MM.1S (cell line): ENCODE measurements at regions not wholly inside any gene's neighbourhood (a gene's known extent, or its start where the extent isn't known, plus 50 kb on each side); places are given as distances from the start of the nearest gene placed in this dataset.

ENCODE experiments used
- DNase-seq: peaks from one replicate; pipeline ENCODE4 v3.0.0-alpha.2; 2015
- H2AFZ ChIP-seq: fragments of 300-600 bp; sonication (generic); 2 replicates; pipeline ENCODE4 v1.6.0; 2016; ENCODE audit warnings: antibody characterized with exemption, low read length
- H3F3A ChIP-seq: fragments of 300-600 bp; sonication (generic); 2 replicates; pipeline ENCODE4 v1.6.1; 2016; ENCODE audit warnings: mild to moderate bottlenecking, antibody characterized with exemption, low read length, moderate library complexity, mixed read lengths; ENCODE audit not compliant: insufficient read depth
- H3K27ac ChIP-seq: fragments of 300-600 bp; sonication (generic); 2 replicates; pipeline ENCODE4 v1.5.1; 2016; ENCODE audit warnings: mild to moderate bottlenecking, low read length
- H3K27me3 ChIP-seq: fragments of 300-600 bp; sonication (generic); replicated peaks from 2 replicates; pipeline ENCODE4 v1.6.0; 2016; ENCODE audit warnings: low read length; ENCODE audit not compliant: insufficient read depth
- H3K36me3 ChIP-seq: fragments of 300-600 bp; sonication (generic); replicated peaks from 2 replicates; pipeline ENCODE4 v1.6.1; 2016; ENCODE audit warnings: mild to moderate bottlenecking, low read length, mixed read lengths; ENCODE audit not compliant: insufficient read depth
- H3K4me1 ChIP-seq: fragments of 300-600 bp; sonication (generic); 2 replicates; pipeline ENCODE4 v1.6.1; 2016; ENCODE audit warnings: low read length, mixed read lengths
- H3K4me2 ChIP-seq: fragments of 300-600 bp; sonication (generic); 2 replicates; pipeline ENCODE4 v1.6.0; 2016; ENCODE audit warnings: low read depth, low read length
- H3K4me3 ChIP-seq: fragments of 300-600 bp; sonication (generic); 2 replicates; pipeline ENCODE4 v1.5.1; 2016; ENCODE audit warnings: low read length, mixed read lengths
- H3K79me2 ChIP-seq: fragments of 300-600 bp; sonication (generic); 2 replicates; pipeline ENCODE4 v1.6.1; 2016; ENCODE audit warnings: mixed run types, low read length, mixed read lengths
- H3K9ac ChIP-seq: fragments of 300-600 bp; sonication (generic); 2 replicates; pipeline ENCODE4 v1.6.1; 2016; ENCODE audit warnings: low read length, mixed read lengths
- H3K9me2 ChIP-seq: fragments of 300-600 bp; sonication (generic); replicated peaks from 2 replicates; pipeline ENCODE4 v1.6.1; 2016; ENCODE audit warnings: mild to moderate bottlenecking, low read length, mixed read lengths; ENCODE audit not compliant: insufficient read depth
- H3K9me3 ChIP-seq: fragments of 300-600 bp; sonication (generic); replicated peaks from 2 replicates; pipeline ENCODE4 v1.6.1; 2016; ENCODE audit warnings: mild to moderate bottlenecking, low read length, mixed read lengths; ENCODE audit not compliant: insufficient read depth
- H4K20me1 ChIP-seq: fragments of 300-600 bp; sonication (generic); 2 replicates; pipeline ENCODE4 v1.6.1; 2016; ENCODE audit warnings: mild to moderate bottlenecking, low read length, moderate library complexity, mixed read lengths; ENCODE audit not compliant: insufficient read depth
- CTCF ChIP-seq: fragments of 300-600 bp; sonication (generic); IDR thresholded peaks from 2 replicates; pipeline ENCODE4 v1.5.1; 2016; ENCODE audit warnings: antibody characterized with exemption, low read length, mixed read lengths
- EZH2 ChIP-seq: fragments of 300-600 bp; sonication (generic); optimal IDR thresholded peaks from 2 replicates; pipeline ENCODE3; 2017; ENCODE audit warnings: low read depth, mild to moderate bottlenecking, antibody characterized with exemption, low read length, mixed read lengths
- EZH2phosphoT487 ChIP-seq: fragments of 300-600 bp; sonication (generic); IDR thresholded peaks from 2 replicates; pipeline ENCODE4 v1.6.1; 2018; ENCODE audit warnings: antibody characterized with exemption, low read length

DNA sequence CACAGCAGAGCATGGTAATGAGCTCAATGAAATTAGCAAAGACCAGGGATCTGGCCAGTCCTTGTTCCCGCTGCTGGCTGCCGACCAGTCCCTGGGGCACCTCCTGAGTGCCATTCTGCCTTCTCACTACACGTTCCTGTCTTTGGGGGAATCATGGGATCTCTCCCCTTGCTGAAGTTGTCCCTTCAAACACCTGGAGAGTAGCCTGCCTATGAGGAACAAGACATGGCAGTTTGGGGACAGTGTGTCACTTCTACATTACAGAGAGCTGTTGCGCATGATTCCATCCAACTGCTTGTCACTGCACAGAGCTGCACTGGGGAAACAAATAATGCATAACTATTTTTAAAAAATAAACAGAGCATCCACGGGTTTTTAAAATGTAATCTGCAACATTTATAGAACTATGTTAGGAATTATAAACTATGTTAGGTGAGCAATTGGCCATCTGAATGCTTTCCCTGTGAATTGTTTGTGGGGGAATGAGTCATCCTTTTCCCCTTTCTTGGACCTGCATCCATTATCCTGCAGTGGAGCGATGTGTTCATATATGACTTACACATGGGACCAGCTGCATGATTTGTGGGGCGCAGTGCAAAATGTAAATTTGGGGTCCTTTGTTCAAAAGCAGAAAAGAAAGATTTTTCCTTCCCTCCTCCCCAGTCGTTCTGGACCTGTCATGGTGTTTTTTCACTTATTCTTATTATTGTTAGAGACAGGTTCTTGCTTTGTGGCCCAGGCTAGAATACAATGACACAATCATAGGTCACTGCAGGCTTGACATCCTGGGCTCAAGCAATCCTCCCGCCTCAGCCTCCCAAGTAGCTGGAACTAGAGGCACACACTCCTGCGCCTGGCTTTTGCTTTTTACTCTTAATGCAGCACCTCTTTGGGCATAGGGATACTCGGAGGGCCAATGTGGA, 115.0 kb upstream of the TBL1X start:
- no peak overlapping the region for H3K9ac ChIP-seq
- no peaks in the 10 kb centered on the region for H3K9me3 ChIP-seq
- TF ChIP-seq CTCF (no peak), EZH2 (no peak), EZH2phosphoT487 (no peak)
- no peaks in the 10 kb centered on the region for H3K36me3 ChIP-seq
- H3K9me2 ChIP-seq = no peaks in the 10 kb centered on the region
- peaks cover 15% of the 10 kb centered on the region for H3F3A ChIP-seq
- no peaks in the 10 kb centered on the region for H4K20me1 ChIP-seq
- no peak overlapping the region for H2AFZ ChIP-seq
- no peaks in the 10 kb centered on the region for H3K27me3 ChIP-seq
- H3K4me1 ChIP-seq = peaks cover 9% of the 10 kb centered on the region
- no peaks in the 10 kb centered on the region for H3K79me2 ChIP-seq
- no peak for DNase-seq
- H3K4me3 ChIP-seq = no peak overlapping the region
- no peak overlapping the region for H3K27ac ChIP-seq
- no peak overlapping the region for H3K4me2 ChIP-seq

DNA sequence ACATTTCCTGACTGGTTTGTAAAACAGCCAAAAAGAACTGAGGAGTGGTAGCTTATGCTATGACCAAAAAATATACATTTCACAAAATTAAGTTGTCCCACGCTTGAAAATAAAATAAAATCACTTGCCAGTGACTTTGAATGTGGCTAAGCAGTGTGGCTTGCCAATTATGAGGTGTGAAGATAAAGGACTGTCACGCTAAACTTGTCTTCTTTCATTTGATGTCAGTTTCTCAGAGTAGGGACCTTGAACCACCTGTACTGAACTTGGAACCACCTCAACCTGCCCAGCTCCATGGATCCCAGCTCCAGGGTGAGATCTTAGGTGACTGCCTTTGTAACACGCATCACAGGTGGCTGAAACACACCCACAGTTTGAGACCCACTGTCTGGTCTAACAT, 113.7 kb upstream of the TBL1X start:
- Histone ChIP-seq H3K27me3 (no peaks in the 10 kb centered on the region), H3K79me2 (no peaks in the 10 kb centered on the region), H4K20me1 (no peaks in the 10 kb centered on the region), H3K4me3 (no peak overlapping the region), H2AFZ (no peak overlapping the region), H3K27ac (peak overlapping the region; percentile 99; the same call in 1 of the 2 replicates), H3K4me2 (no peak overlapping the region), H3K9me3 (no peaks in the 10 kb centered on the region), H3K9ac (no peak overlapping the region), H3K4me1 (peaks cover 9% of the 10 kb centered on the region), H3K9me2 (no peaks in the 10 kb centered on the region), H3F3A (peaks cover 15% of the 10 kb centered on the region), H3K36me3 (no peaks in the 10 kb centered on the region)
- TF ChIP-seq CTCF (no peak), EZH2phosphoT487 (no peak), EZH2 (no peak)
- no peak for DNase-seq

DNA sequence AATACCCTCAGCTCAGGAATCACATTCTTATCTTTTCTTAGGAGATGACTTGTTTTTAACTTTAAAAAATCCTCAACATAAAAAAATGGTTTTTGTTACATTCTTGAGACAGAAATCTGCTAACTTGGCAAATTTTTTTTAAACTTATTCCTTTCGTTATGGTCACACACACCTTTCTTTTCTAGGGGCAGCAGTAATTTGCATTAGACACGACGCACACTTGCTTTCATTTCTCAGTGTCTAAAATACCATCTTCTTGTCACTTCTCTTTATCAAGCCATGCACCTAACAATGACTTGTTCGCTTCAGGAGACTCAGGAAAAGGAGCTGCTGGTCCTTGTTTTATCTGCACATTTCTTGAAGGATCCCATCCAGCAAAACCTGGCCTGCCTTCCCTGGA, 112.6 kb upstream of the TBL1X start:
- 0 out of 2 replicates have a peak overlapping the region, but pooled peaks have one; percentile 27 for H2AFZ ChIP-seq
- DNase-seq = peak; percentile 51

More for the DNA sequence above, 112.6 kb upstream of the TBL1X start:
- peak overlapping the region; percentile 81 for H3K9ac ChIP-seq
- peak overlapping the region; percentile 96 for H3K4me2 ChIP-seq
- H4K20me1 ChIP-seq = no peaks in the 10 kb centered on the region
- peak overlapping the region; percentile 54 for H3K4me3 ChIP-seq
- H3K27ac ChIP-seq = peak overlapping the region; percentile 99
- no peaks in the 10 kb centered on the region for H3K27me3 ChIP-seq
- H3K4me1 ChIP-seq = peaks cover 9% of the 10 kb centered on the region
- no peaks in the 10 kb centered on the region for H3K79me2 ChIP-seq
- H3K9me3 ChIP-seq = no peaks in the 10 kb centered on the region
- no peaks in the 10 kb centered on the region for H3K36me3 ChIP-seq
- H3F3A ChIP-seq = peaks cover 15% of the 10 kb centered on the region
- no peaks in the 10 kb centered on the region for H3K9me2 ChIP-seq
- TF ChIP-seq EZH2phosphoT487 = no peak
- no peak for TF ChIP-seq EZH2
- no peak for TF ChIP-seq CTCF
